Prostate gland (tissue), 2 donors: ENCODE measurements at regions not wholly inside any gene's neighbourhood (a gene's known extent, or its start where the extent isn't known, plus 50 kb on each side); places are given as distances from the start of the nearest gene placed in this dataset.

ENCODE experiments used
- POLR2A ChIP-seq: fragments of 450-650 bp; IDR thresholded peaks from one replicate; pipeline ENCODE4 v1.6.1; 2016; ENCODE audit warnings: antibody characterized with exemption, mild to moderate bottlenecking
- POLR2AphosphoS5 ChIP-seq: sonication (generic); formaldehyde crosslinking; IDR thresholded peaks from one replicate; pipeline ENCODE4 v1.6.1; 2017; ENCODE audit warnings: antibody characterized with exemption
- TF ChIP-seq, protein P1 (sequence below), 4 experiments: fragments of 200-600 bp in 2 of 4; fragments of 450-650 bp in 2 of 4; sonication (generic) in 2 of 4; IDR thresholded peaks; 1 replicate in 3 of 4; 2 replicates in 1 of 4; pipeline ENCODE4 v1.5.1; 2016 to 2019; ENCODE audit warnings: antibody characterized with exemption in 4 of 4, mild to moderate bottlenecking in 2 of 4, moderate library complexity in 2 of 4

- TF ChIP-seq, protein P1, sequence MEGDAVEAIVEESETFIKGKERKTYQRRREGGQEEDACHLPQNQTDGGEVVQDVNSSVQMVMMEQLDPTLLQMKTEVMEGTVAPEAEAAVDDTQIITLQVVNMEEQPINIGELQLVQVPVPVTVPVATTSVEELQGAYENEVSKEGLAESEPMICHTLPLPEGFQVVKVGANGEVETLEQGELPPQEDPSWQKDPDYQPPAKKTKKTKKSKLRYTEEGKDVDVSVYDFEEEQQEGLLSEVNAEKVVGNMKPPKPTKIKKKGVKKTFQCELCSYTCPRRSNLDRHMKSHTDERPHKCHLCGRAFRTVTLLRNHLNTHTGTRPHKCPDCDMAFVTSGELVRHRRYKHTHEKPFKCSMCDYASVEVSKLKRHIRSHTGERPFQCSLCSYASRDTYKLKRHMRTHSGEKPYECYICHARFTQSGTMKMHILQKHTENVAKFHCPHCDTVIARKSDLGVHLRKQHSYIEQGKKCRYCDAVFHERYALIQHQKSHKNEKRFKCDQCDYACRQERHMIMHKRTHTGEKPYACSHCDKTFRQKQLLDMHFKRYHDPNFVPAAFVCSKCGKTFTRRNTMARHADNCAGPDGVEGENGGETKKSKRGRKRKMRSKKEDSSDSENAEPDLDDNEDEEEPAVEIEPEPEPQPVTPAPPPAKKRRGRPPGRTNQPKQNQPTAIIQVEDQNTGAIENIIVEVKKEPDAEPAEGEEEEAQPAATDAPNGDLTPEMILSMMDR (IDR thresholded peaks at IDR 0.05), result no peak
- TF ChIP-seq POLR2A, result no peak
- no peak for TF ChIP-seq POLR2AphosphoS5
Observed at GRCh38 chrX:45633419-45633818, 432.7 kb upstream of the DIPK2B start.
